NCI-H82 (cell line): ENCODE measurements at regions not wholly inside any gene's neighbourhood (a gene's known extent, or its start where the extent isn't known, plus 50 kb on each side); places are given as distances from the start of the nearest gene placed in this dataset.
A peak's percentile ranks its signal among the peaks of the same experiment; 100 is the strongest.

Source experiments
- DNase-seq: peaks from one replicate; lab custom pipeline; 2025; lab: John Stamatoyannopoulos, UW

DNA sequence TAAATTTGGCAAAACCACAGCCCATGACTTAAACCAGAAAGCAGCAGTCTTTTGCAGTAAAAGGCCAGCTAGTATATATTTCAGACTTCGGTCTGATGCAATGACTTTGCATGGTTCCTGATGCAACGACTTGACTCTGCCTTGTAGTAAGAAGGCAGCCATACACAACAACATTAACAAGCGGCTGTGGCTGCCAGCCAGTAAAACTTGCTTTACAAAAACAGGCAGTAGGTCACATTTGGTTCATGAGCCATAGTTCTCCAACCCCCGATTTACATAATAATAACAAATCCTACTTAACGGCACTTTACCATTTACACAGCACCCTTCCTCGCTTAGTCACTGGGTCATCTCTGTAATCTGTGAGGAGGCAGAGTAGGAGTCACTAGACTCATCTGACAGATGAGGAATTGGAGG, 410.3 kb downstream of the LRATD1 start:
- no peak for DNase-seq

DNA sequence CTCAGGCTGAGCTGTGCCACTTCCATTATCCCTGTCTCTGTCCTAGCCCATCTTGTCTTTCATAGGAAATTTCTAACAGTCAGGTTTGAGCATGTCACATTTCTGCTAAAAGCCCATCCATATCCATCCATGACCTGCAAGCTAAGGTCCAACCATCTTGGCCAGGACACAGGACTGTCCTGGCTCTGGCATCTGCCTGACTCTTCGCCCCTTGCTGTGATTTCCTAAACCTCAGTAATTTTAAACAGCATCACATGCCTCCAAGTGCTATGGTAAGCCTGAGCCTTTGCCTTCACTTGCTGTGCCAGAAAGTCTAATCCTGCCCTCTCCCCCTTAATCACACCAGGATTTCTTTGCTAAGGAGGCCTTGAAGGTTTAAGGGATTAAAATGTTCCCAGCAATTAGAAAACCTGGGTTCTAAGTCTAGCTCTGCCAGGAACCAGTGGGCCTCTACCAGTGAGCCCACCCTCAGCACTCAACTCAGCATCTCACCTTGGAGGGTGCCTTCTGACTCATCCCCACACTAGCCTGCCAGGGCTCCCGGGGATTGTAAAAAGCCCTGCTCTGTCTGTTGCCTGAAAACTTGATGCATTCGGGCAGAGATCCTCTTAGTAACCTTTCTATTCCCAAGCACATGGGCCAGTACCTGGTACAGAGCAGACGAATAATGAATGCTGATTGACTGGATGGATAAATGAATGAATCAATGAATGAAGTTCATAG, 411.0 kb downstream of the LRATD1 start:
- peak; percentile 77 for DNase-seq

DNA sequence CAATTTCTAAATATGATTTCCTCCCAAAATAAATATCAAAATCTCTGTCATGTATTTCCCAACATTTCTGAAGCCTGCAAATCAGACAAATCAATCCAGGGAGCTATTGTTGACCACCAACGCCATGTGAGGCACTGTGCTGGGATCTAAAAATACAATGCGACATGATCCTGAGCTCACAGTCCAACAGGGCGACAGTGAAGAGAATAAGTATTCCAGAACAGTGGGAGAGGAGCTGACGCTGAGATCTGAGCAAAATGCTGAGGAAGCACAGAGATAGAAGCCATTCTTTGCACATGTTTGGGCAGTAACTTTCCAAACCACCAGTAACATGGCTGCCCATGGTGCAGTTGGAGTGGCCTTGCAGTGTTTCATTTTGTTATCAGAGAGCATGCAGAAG, 412.5 kb downstream of the LRATD1 start:
- no peak for DNase-seq

DNA sequence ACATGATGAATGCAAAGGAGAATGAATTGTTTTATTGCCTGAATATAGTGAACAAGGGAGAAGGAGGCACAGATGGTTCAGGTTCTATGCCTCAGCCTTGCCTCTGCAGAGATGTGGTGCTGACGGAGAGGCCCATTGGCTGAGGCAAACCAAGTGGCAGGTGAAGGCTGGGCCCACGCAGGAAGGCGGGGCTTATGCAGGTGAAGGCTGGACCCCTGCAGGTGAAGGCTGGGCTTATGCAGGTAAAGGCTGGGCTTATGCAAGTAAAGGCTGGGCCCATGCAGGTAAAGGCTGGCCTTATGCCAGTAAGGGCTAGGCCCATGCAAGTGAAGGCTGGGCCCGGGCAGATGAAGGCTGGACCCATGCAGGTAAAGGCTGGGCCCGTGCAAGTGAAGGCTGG, 414.7 kb downstream of the LRATD1 start:
- no peak for DNase-seq

DNA sequence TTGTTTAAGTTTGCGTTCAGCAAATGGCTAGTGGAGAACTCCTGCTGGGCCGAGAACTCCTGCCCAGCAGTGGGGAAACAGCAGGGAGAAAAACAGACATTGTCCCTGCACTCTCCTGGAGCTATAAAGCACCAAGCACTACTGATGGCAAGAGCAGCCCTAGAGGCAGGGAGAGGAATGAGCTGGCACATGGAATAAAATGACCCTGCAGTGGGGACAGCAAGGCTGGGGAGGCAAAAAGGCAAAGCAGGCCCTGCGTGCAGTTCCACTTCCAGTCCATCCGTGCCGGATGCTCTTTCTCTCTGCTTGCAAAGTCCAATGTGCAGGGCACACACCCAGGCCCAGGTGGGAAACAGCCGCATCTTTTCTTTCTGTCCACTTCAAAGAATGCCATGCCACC, 415.5 kb downstream of the LRATD1 start:
- no peak for DNase-seq

DNA sequence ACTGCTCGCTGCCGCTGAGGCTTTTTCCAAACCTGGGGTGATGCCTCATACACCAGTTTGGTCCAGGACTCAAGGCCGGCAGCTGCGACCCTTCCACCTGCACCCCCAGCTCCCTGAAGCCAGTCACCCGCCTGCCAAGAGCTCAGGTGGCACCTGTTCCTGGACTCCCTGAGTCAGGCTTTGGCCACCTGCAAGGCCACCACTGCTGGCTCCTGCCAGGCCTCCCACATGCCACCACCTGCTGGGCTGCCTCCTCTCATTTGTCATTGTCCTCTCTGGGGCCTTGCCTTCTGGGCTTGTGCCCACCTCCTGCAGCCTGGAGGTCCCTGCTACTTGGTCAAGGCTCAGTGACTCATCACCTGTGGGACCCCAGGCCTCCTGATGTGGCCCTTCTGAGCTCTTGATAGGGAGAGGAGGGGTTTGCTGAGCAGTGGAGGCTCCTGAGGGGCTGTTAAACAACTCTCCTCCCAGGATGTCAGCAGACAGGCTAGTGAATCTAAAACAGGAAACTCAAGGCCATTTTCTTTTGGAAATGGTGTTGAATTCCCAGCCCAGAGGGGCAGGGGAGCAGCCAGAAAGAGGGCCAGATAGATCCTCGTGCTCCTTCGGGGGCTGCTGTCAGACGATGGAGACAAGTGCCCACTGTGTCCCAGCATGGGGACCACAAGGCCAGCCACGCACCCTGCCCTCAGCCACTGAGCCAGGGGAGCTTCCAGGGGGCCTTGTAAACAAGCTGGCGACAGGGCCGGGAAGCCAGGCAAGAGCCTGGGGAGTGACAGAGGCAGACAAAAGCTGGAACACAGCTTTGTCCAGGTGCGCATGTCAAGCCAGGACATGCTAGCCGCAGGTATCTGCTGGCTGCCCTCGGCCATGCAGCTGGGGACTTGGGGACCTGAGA, 416.8 kb downstream of the LRATD1 start:
- DNase-seq, result no peak

DNA sequence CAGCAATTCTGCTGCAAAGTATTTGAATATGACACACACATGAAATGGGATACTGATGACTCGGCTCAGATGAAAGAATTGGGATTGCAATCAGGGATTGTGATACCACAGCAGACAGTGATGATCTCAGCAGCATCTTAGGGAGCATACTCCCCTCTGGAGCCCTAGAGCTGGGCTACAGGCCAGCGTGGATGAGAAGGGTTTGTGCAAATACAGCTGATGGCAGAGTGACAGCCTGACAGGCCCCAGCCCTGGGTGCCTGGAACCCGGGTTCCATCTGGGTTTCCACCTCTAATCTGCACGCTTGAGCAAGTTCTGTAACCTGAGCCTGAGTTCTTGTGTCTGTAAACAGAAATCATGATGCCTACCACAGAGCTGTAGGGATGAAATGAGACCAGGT, 418.0 kb downstream of the LRATD1 start:
- DNase-seq, result peak; percentile 67

DNA sequence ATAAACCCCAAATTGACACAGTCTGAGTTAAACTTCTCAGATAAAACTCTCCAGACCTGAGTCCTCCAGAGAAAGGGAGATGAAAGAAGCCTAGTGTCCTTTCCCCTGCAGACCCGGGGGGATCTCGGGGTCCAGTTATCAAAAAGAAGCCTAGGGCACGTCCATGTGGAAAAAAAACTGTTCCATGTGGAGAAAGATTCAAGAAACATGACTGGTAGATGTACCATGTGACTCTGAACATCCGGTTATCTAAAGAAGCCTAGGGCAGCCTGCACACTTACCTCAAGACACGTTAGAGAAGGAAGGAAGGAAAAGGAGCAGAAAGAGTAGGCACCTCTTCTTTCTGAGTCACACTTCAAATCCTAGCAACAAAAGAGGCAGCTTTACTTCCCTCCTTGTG, 421.0 kb downstream of the LRATD1 start:
- no peak for DNase-seq

DNA sequence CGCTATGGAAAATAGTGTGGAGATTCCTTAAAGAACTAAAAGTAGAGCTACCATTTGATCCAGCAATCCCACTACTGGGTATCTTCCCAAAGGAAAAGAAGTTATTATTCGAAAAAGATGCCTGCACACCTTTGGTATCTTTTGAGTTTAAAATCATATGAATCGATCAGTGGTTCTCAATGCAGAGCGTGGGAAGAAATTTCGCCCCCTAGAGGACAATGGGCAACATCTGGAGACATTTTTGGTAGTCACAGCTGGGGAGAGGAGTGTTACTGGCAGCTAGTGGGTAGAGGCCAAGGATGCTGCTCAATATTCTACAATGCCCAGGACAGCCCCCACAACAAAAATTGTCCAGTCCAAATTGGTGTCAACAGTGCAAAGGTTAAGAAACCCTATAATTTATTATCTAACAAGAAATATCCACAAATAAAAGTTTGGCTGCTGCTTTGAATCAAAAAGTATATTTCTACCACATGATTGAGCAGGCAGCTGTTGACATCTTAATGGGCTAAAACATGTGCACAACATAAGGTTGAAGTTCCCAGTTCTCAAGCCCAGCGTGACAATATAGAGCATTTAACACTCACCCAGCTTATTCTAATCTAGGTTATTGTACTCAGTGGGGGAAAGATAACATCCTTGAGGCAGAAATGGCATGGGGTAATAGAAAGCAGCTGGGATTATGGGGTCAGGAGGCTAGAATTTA, 425.7 kb downstream of the LRATD1 start:
- peak; percentile 48 for DNase-seq

DNA sequence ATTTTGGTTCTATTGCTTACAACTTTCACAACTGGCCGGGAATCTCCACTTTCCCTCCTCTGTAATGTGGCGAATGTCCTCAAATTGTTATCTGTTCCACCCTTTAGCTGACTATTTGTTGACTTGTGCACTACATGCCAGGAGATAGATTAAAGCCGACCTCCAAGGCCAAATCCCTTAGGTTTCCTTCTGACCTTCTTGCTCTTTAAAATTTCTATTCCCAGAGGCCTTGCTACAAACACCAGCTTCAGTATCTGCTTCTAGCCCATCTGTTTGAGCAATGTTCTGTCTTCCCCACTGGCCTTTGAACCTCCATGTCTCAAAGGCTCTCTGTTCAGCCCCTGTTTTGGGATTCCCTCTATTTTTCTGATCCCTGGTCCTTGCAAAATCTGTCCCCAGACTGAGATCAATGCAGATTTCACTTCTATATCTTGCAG, 426.2 kb downstream of the LRATD1 start:
- DNase-seq, result no peak

DNA sequence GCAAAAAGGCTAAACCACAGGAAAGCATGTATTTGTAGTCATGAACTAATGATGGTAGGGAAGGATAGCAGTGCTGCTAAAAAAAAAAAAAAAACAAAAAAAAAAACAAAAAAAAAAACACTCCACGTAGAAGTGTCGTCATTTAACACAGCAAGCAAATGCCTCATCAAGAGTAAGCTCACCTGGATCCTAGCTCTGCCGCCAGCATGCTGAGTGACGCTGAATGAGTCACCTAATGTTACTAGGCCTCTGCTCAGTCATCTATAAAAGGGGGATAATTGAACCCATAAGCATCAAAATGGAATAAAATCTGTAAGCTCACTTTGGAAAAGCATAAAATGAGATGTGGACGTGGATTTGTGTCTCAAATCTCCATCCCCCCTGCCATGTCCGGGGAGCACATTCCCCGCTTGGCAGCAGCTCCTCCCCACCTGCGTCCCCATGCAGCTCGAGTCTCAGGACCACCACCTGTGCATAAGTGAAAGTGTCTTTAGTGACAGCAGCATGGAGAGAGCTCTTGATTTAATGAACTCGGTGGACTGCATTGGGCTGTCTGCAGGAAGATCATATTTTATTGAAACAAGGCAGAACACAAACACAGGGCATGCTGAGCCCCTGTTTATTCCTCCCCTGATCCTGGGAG, 427.5 kb downstream of the LRATD1 start:
- no peak for DNase-seq

DNA sequence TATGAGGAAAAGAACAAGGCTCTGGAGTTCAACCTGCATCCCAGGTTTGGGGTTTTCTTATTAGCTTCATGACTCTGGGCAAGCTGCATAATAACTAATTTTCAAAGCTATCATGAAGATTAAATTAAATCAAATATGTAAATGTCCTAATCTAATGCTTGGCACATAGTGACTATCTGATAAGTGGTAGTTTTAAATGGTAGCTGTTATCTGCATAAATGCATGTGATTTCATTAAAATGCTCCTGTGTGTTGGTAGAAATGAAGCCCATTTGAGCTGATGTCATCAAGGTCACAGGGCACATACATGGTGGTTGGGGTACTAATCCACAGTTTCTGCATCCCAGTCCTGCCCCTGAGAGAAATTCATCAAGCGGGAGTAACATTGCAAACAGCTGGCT, 428.8 kb downstream of the LRATD1 start:
- DNase-seq, result no peak

DNA sequence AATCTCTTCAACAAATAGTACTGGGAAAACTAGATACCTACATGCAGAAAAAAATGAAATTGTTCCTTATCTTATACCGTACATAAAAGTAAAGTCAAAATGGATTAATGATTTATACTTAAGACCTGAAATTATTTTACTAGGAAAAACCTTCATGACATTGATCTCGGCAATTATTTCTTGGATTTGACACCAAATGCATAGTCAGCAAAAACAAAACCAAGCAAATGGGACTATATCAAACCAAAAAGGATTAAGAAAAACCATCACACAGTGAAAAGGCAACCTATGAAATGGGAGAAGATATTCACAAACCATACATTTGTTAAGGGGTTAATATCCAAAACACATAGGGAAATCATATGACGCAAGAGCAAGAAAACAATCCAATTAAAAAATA, 433.6 kb downstream of the LRATD1 start:
- DNase-seq, result no peak

DNA sequence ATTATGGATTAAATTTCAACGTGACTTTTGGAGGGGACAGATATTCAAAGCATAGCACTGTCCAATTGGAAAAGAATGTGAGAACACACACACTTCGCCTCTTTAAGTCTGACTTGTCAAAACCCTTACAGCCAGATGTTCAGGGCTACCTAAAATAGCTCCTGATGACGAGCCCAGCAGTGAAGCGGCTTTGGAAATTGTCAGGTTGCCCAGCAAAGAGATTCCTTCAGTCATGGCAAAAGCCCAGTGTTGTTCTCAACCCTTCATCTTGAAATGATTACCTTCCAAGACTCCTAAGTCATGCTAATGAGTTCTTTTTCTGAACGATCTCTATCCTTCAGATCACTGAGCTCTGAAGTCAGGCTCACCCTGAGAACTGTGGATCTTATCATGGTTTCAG, 436.6 kb downstream of the LRATD1 start:
- no peak for DNase-seq

DNA sequence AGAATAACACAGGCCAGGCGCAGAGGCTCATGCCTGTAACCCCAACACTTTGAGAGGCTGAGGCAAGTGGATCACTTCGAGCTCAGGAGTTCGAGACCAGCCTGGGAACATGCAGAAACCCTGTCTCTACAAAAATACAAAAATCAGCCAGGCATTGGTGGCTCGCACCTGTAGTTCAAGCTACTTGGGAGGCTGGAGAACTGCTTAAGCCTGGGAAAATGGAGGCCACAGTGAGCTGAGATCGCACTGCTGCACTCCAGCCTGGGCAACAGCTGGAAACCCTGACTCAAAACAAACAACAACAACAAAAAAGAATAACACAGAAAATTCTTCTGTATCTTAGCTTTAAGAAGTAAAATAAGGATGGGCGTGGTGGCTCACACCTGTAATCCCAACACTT, 440.3 kb downstream of the LRATD1 start:
- DNase-seq, result no peak

DNA sequence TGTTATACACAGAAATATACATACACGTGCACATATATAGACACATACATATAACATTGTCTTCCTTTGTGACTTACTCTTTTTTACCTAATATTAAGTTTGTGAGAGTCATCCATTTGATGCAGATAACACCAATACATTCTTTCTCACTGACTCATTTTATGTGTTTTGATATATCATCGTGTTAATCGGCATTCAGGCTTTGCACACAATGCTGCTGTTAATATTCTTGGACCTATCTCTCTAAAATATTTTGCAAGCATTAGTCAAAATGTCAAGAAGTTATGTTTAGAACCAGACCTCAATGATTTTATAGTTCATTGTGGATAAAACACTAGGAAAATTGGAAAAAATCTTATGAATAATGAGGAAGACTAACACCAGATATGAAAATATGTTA, 441.1 kb downstream of the LRATD1 start:
- no peak for DNase-seq

DNA sequence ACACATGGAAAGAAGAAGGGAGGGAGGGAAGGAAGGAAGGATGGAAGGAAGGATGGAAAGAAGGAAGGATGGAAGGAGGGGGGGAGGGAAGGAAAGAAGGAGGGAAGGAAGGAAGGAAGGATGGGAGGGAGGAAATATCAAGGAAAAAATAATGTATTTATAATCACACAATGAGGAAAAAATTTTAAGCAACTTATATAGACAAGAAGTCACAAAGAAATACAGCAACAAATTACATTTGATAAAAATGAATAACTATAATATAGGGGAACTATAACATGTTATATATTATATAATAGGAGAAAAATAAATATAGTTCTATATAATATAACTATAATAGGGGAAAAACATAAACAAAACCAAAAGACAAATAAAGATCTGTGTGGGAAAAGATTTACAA, 441.8 kb downstream of the LRATD1 start:
- DNase-seq, result no peak

DNA sequence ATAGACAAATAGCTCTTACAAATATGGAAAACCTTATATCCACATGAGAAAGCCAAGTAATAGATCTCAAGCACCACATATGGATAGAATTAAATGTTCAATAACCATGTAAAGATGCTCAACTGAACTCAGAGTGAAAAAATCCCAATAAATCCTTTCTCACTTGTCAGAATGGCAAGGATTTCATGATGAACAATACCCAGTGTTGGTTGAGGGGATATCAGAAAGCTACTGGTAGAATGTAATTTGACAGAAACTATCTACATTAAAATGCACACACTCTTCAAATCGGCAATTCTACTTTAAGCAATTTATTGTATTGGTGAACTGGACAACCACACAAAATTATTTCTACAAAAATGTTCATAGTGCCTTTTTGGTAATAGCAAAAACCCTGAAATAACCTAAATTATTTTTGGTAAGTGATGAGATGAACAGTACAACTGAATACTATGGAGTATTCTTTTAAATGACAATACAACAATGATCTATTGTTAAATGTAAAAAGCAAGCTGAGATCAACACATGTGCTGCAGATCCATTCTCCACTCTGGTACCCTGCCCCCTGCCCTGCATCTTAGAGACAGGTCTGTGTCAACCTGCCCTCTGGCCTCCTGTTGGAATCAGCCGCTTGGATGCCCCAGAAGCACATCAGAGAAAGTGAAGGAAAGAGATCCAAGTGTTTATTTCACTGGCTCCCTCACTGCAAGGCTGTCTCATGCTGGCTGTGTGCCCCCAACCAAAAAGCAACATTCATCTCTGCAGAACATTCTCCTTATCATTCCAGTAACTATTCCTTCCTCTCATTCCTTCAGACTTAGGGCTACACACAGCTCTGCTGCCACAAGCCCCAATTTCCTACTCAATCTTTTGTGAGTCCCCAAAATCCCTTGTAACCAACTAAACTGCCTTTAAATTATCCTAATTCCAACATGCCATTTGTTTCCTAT, 442.5 kb downstream of the LRATD1 start:
- no peak for DNase-seq

DNA sequence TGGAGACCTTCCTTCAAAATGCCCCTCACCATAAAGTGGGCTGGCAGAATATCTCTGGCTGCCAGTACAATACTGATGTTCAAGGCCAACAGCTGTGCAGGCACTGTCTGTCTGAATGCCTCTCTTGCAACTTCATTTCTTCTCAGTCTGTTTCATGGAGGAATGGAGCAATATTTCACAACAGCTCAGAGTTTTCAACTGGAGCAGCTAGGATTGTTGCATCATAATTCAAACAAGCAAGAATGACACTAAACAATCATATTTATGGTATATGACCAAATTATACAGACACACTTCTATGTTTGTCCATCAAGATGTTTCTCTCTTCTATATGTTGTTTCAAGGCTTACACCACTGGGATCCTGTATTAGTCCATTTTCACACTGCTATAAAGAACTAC, 444.2 kb downstream of the LRATD1 start:
- DNase-seq, result no peak

DNA sequence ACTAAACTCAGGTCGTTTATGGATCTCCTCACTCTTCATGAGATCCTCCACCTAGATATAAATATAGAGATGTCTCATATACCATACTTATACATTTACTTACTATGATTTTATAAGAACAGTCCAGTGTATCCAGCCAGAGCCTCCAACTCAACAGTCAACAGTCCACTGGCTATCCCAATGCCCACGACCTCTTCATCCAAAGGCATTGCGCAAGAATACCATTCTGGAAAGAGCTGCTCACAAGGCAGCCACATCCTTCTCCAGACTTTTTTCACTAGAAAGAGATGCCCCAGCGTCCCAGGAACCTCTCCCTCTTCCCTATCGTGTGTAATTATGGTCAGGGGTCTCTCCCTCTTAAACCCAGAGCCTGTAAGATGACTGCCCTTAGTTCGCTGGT, 448.8 kb downstream of the LRATD1 start:
- no peak for DNase-seq
